RWPE2 (cell line): ENCODE measurements at regions not wholly inside any gene's neighbourhood (a gene's known extent, or its start where the extent isn't known, plus 50 kb on each side); places are given as distances from the start of the nearest gene placed in this dataset.
A peak's percentile ranks its signal among the peaks of the same experiment; 100 is the strongest.

Experiments used
- ATAC-seq: fragments of 200-7000 bp; cut with Tn5 transposase; 3 replicates; pipeline ENCODE4 v1.9.1; 2021; ENCODE audit warnings: low read depth
- DNase-seq: peaks from one replicate; pipeline ENCODE4 v3.0.0-alpha.2; 2020; ENCODE audit warnings: low spot score
- H3K27ac ChIP-seq: fragments of 450-650 bp; 2 replicates; pipeline ENCODE4 v1.5.1; 2017; ENCODE audit warnings: mild to moderate bottlenecking; ENCODE audit not compliant: poor library complexity, severe bottlenecking
- H3K27me3 ChIP-seq: fragments of 250-450 bp; sonication (Bioruptor Pico); 2 replicates; pipeline ENCODE4 v1.5.1; 2021; ENCODE audit warnings: mild to moderate bottlenecking, moderate library complexity; ENCODE audit not compliant: insufficient read depth, poor library complexity, severe bottlenecking
- H3K36me3 ChIP-seq: fragments of 250-450 bp; sonication (Bioruptor Pico); 2 replicates; pipeline ENCODE4 v1.5.1; 2020; ENCODE audit warnings: low read depth, mild to moderate bottlenecking, moderate library complexity
- H3K4me1 ChIP-seq: fragments of 250-450 bp; sonication (Bioruptor Pico); 2 replicates; pipeline ENCODE4 v1.5.1; 2021; ENCODE audit warnings: mild to moderate bottlenecking, moderate library complexity; ENCODE audit not compliant: insufficient read depth, poor library complexity, severe bottlenecking
- H3K4me3 ChIP-seq: fragments of 250-450 bp; sonication (Bioruptor Pico); 2 replicates; pipeline ENCODE4 v1.5.1; 2021; ENCODE audit warnings: mild to moderate bottlenecking, moderate library complexity; ENCODE audit not compliant: severe bottlenecking
- H3K9me3 ChIP-seq: fragments of 250-450 bp; sonication (Bioruptor Pico); 2 replicates; pipeline ENCODE4 v1.5.1; 2021; ENCODE audit warnings: mild to moderate bottlenecking, moderate library complexity; ENCODE audit not compliant: severe bottlenecking
- CTCF ChIP-seq: fragments of 450-650 bp; IDR thresholded peaks from one replicate; pipeline ENCODE4 v1.5.1; 2017; ENCODE audit warnings: mild to moderate bottlenecking, moderate library complexity; ENCODE audit not compliant: poor library complexity, severe bottlenecking

- no peaks in the 10 kb centered on the region for H3K9me3 ChIP-seq
- ATAC-seq (no peak), DNase-seq (no peak)
- no peaks in the 10 kb centered on the region for H3K36me3 ChIP-seq
- H3K4me1 ChIP-seq: no peaks in the 10 kb centered on the region
- H3K4me3 ChIP-seq: no peak overlapping the region
- H3K27ac ChIP-seq: no peak overlapping the region
- H3K27me3 ChIP-seq: no peaks in the 10 kb centered on the region
- TF ChIP-seq CTCF: no peak
Measured at GRCh38 chr2:120436460-120436739, 90.5 kb downstream of the INHBB start.

- no peak for DNase-seq
- peak; percentile 51; the same call in 1 of the 3 replicates for ATAC-seq
- H3K36me3 ChIP-seq: no peaks in the 10 kb centered on the region
- no peak overlapping the region for H3K4me3 ChIP-seq
- no peaks in the 10 kb centered on the region for H3K27me3 ChIP-seq
- H3K4me1 ChIP-seq: no peaks in the 10 kb centered on the region
- no peaks in the 10 kb centered on the region for H3K9me3 ChIP-seq
- TF ChIP-seq CTCF: peak; percentile 42
- H3K27ac ChIP-seq: no peak overlapping the region
Measured at GRCh38 chr2:120436885-120437603, 91.1 kb downstream of the INHBB start.

GRCh38 chr2:120437604-120438000 is 91.7 kb downstream of the INHBB start:
- Histone ChIP-seq H3K4me3 (no peak overlapping the region), H3K36me3 (no peaks in the 10 kb centered on the region), H3K4me1 (no peaks in the 10 kb centered on the region), H3K27me3 (no peaks in the 10 kb centered on the region), H3K9me3 (no peaks in the 10 kb centered on the region), H3K27ac (no peak overlapping the region)
- ATAC-seq (no peak), DNase-seq (no peak)
- no peak for TF ChIP-seq CTCF

GRCh38 chr2:120438301-120439066 is 92.5 kb downstream of the INHBB start:
- Histone ChIP-seq H3K4me3 (no peak overlapping the region), H3K36me3 (no peaks in the 10 kb centered on the region), H3K27me3 (no peaks in the 10 kb centered on the region), H3K9me3 (no peaks in the 10 kb centered on the region), H3K27ac (no peak overlapping the region), H3K4me1 (no peaks in the 10 kb centered on the region)
- no peak for ATAC-seq
- no peak for DNase-seq
- no peak for TF ChIP-seq CTCF

- TF ChIP-seq CTCF: no peak
- DNase-seq (no peak), ATAC-seq (no peak)
- Histone ChIP-seq H3K27ac (no peak overlapping the region), H3K27me3 (no peaks in the 10 kb centered on the region), H3K4me1 (no peaks in the 10 kb centered on the region), H3K9me3 (no peaks in the 10 kb centered on the region), H3K36me3 (no peaks in the 10 kb centered on the region), H3K4me3 (no peak overlapping the region)
Measured at GRCh38 chr2:120439067-120439368, 93.1 kb downstream of the INHBB start.
